Right atrium auricular region (tissue), 2 donors: ENCODE measurements at regions not wholly inside any gene's neighbourhood (a gene's known extent, or its start where the extent isn't known, plus 50 kb on each side); places are given as distances from the start of the nearest gene placed in this dataset.

Experiments used
- DNase-seq: peaks from one replicate; pipeline ENCODE4 v3.0.0-alpha.2; 2019; ENCODE audit warnings: low spot score
- H3K27ac ChIP-seq, 2 donors: fragments of 200-600 bp; sonication (generic); 1 replicate in 1 of 2; 2 replicates in 1 of 2; pipeline ENCODE4 v1.5.1; 2016 to 2019
- H3K27me3 ChIP-seq, 2 donors: fragments of 200-600 bp; sonication (generic); one replicate each; pipeline versions ENCODE4 v1.5.1 to v1.6.0; 2017 to 2019
- H3K36me3 ChIP-seq: fragments of 200-600 bp; sonication (generic); one replicate; pipeline ENCODE4 v1.5.1; 2016
- H3K4me1 ChIP-seq, 2 donors: fragments of 200-600 bp; sonication (generic); one replicate each; pipeline versions ENCODE4 v1.5.1 to v1.6.0; 2017 to 2019
- H3K4me3 ChIP-seq, 2 donors: fragments of 200-600 bp; sonication (generic); 1 replicate in 1 of 2; 2 replicates in 1 of 2; pipeline ENCODE4 v1.5.1; 2017 to 2019; ENCODE audit warnings: mild to moderate bottlenecking in 1 of 2, moderate library complexity in 1 of 2
- H3K9me3 ChIP-seq, 2 donors: fragments of 200-600 bp; sonication (generic); one replicate each; pipeline ENCODE4 v1.5.1; 2019
- TF ChIP-seq, protein P1 (sequence below), 2 donors: fragments of 200-600 bp; sonication (generic); IDR thresholded peaks; one replicate each; pipeline ENCODE4 v1.5.1; 2019; ENCODE audit warnings: antibody characterized with exemption in 2 of 2

DNA sequence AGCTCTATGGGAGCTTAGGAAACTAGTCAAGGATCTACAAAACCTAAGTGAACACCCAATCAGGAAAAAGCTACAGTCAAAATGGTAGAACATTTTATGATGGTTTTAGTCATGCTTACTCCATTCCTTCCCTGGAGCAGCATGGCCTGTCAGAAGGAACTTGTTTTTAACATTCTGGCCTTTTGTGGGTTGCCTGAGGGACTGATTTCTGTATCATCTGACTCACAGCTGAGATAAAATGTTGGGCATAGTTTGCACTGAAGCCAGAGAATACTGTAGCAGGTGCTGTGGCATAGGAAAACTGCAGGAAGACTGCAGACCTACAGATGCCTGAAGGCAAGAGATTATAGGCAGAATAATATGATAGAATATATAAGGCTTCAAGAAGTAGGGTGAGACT, 719.6 kb upstream of the GRAMD2B start:
- H3K4me3 ChIP-seq = no peak overlapping the region
- no peaks in the 10 kb centered on the region for H3K27me3 ChIP-seq
- no peak overlapping the region for H3K27ac ChIP-seq
- peaks cover 0 to 5% of the 10 kb centered on the region in 2 donors for H3K4me1 ChIP-seq
- no peak for DNase-seq
- no peaks in the 10 kb centered on the region for H3K36me3 ChIP-seq
- H3K9me3 ChIP-seq = peaks cover 7 to 22% of the 10 kb centered on the region in 2 donors
- TF ChIP-seq, protein P1, sequence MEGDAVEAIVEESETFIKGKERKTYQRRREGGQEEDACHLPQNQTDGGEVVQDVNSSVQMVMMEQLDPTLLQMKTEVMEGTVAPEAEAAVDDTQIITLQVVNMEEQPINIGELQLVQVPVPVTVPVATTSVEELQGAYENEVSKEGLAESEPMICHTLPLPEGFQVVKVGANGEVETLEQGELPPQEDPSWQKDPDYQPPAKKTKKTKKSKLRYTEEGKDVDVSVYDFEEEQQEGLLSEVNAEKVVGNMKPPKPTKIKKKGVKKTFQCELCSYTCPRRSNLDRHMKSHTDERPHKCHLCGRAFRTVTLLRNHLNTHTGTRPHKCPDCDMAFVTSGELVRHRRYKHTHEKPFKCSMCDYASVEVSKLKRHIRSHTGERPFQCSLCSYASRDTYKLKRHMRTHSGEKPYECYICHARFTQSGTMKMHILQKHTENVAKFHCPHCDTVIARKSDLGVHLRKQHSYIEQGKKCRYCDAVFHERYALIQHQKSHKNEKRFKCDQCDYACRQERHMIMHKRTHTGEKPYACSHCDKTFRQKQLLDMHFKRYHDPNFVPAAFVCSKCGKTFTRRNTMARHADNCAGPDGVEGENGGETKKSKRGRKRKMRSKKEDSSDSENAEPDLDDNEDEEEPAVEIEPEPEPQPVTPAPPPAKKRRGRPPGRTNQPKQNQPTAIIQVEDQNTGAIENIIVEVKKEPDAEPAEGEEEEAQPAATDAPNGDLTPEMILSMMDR (IDR thresholded peaks at IDR 0.05) = no peak

DNA sequence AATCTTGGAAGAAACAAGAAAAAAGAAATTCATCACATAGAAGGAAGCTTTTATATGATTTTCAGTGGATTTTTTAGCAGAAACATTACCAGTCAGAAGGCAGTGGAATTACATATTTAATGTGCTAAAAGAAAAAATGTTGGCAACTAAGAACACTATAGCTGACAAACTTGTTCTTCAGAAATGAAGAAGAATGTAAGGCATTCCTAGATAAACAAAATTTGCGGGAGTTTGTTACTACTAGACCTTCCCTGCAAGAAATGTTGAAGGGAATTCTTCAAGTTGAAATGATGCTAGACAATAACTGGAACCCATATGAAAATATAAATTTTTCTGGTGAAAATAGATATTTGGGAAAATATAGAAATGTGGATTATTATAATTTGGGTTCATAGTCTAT, 718.3 kb upstream of the GRAMD2B start:
- H3K36me3 ChIP-seq = no peaks in the 10 kb centered on the region
- no peak overlapping the region for H3K27ac ChIP-seq
- peaks cover 7 to 22% of the 10 kb centered on the region in 2 donors for H3K9me3 ChIP-seq
- no peak overlapping the region for H3K4me3 ChIP-seq
- H3K27me3 ChIP-seq = no peaks in the 10 kb centered on the region
- H3K4me1 ChIP-seq = peaks cover 0 to 3% of the 10 kb centered on the region in 2 donors
- TF ChIP-seq, protein P1 (IDR thresholded peaks at IDR 0.05) = no peak
- DNase-seq = no peak

DNA sequence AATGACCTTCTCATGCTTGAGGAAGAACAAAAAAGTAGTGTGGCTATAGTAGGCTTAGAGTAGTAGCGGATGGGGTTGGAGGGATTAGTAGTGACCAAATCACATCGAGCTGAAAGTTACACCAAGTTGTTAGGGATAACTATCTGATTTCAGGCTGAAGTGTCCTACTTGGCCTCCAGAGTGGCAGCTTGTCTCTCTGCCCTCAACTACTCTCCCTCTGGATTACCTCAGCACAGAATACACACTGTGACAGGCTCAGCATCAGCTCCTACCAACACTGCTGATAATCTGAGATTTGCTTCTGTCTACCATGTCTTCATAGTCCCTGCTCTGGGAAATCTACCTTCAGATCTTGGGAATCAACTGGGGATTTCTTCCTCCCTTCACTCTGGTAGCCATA, 714.6 kb upstream of the GRAMD2B start:
- H3K9me3 ChIP-seq = peaks cover 7 to 21% of the 10 kb centered on the region in 2 donors
- DNase-seq = no peak
- TF ChIP-seq, protein P1 (IDR thresholded peaks at IDR 0.05) = no peak
- H3K4me3 ChIP-seq = no peak overlapping the region
- H3K27me3 ChIP-seq = no peaks in the 10 kb centered on the region
- no peak overlapping the region for H3K27ac ChIP-seq
- H3K36me3 ChIP-seq = no peaks in the 10 kb centered on the region
- H3K4me1 ChIP-seq = no peaks in the 10 kb centered on the region

DNA sequence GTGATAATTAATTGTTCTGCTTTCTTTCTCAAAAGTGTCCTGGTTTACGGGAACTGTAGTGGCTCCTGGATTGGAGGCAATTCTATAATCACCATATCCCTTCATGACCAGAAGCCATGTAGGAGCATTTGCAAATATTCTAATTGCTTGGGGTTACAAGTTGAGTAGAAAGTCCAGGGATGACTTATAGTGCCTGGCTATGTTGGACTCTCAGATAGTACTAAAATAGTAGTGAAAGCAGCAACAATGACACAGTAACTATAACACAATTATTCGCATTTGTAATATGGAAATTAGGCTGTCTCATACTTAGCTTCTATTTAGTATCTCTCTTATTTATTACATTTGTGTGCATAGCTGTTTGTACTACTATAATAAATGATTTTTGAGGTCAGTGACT, 712.5 kb upstream of the GRAMD2B start:
- no peaks in the 10 kb centered on the region for H3K9me3 ChIP-seq
- H3K27ac ChIP-seq = no peak overlapping the region
- no peak for DNase-seq
- no peaks in the 10 kb centered on the region for H3K27me3 ChIP-seq
- no peaks in the 10 kb centered on the region for H3K36me3 ChIP-seq
- H3K4me1 ChIP-seq = no peaks in the 10 kb centered on the region
- H3K4me3 ChIP-seq = no peak overlapping the region
- TF ChIP-seq, protein P1 (IDR thresholded peaks at IDR 0.05) = no peak

DNA sequence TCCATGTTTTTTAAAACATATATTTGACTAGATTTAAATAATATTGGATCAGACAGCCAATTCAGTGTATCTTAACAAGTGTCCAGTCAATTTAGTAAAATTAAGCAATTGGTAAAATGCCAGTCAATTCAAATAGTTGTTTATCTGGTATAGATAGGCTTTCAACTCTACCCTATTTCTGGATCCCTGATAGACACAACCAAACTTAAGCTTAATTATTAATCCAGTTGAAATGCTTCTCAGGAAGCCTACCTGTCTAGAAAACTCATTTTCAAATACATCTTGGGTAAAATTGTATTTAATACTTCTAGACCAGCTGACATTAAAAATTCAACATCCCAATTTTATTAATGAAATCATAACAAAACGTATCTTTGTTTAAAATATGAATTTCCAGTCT, 710.8 kb upstream of the GRAMD2B start:
- Histone ChIP-seq H3K27ac (no peak overlapping the region), H3K27me3 (no peaks in the 10 kb centered on the region), H3K9me3 (no peaks in the 10 kb centered on the region), H3K36me3 (no peaks in the 10 kb centered on the region), H3K4me3 (no peak overlapping the region), H3K4me1 (no peaks in the 10 kb centered on the region)
- TF ChIP-seq, protein P1 (IDR thresholded peaks at IDR 0.05) = no peak
- DNase-seq = no peak

DNA sequence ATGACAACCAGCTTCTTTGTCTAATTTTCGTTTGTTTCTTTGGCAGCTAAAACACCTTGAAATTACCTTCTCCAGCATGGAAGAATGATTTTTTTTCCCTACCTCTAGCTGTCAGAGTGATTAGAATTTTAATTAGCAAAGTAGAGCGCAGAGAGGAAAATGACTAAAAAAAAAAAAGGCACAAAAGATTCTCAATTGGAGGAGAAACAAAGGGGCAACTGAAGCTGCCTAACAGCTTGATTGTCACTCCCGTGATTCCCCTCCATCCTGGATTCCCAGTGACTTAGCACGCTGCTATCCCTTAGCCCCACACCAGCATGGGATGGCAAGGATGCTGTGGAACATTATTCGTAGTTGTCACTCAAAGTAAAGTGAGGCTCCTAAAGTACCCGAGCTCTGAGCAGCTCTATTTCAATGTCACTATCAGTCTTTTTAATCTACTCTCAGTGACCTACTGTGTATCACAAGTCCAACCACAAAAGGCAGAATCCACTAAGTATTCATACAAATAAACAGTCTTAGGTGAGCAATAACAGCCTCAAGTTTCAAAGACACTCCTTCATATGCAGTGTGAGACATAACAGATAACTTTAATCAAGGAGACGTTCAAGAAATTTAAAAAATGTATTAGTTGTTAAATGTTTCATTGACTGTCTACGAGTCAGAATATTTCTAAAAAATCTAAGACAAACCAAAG, 710.0 kb upstream of the GRAMD2B start:
- no peaks in the 10 kb centered on the region for H3K36me3 ChIP-seq
- TF ChIP-seq, protein P1 (IDR thresholded peaks at IDR 0.05) = no peak
- DNase-seq = no peak
- no peak overlapping the region for H3K4me3 ChIP-seq
- H3K27me3 ChIP-seq = no peaks in the 10 kb centered on the region
- no peak overlapping the region for H3K27ac ChIP-seq
- H3K9me3 ChIP-seq = no peaks in the 10 kb centered on the region
- H3K4me1 ChIP-seq = no peaks in the 10 kb centered on the region
